OCI-LY1 (cell line): ENCODE measurements at regions not wholly inside any gene's neighbourhood (a gene's known extent, or its start where the extent isn't known, plus 50 kb on each side); places are given as distances from the start of the nearest gene placed in this dataset.

ENCODE experiments used
- H2AFZ ChIP-seq: fragments of 200-600 bp; sonication (generic), shearing (Covaris generic); 2 replicates; pipeline ENCODE4 v1.6.0; 2014; ENCODE audit warnings: antibody characterized with exemption, mild to moderate bottlenecking, low read length
- H3F3A ChIP-seq: fragments of 200-600 bp; sonication (generic), shearing (Covaris generic); 2 replicates; pipeline ENCODE4 v1.6.0; 2014; ENCODE audit warnings: mild to moderate bottlenecking, antibody characterized with exemption, low read length, moderate library complexity; ENCODE audit not compliant: insufficient read depth
- H3K27ac ChIP-seq: fragments of 200-600 bp; sonication (generic); 2 replicates; pipeline ENCODE4 v1.5.1; 2014; ENCODE audit warnings: low read length, mixed run types, mild to moderate bottlenecking, low read depth; ENCODE audit not compliant: poor library complexity, severe bottlenecking
- H3K27me3 ChIP-seq: fragments of 200-600 bp; sonication (generic); 2 replicates; pipeline ENCODE4 v1.6.0; 2014; ENCODE audit warnings: antibody characterized with exemption, mild to moderate bottlenecking, low read length, moderate library complexity; ENCODE audit not compliant: insufficient read depth
- H3K36me3 ChIP-seq: fragments of 200-600 bp; sonication (generic); 2 replicates; pipeline ENCODE4 v1.6.1; 2014; ENCODE audit warnings: mild to moderate bottlenecking, antibody characterized with exemption, low read length, moderate library complexity, mixed read lengths; ENCODE audit not compliant: insufficient read depth
- H3K4me1 ChIP-seq: fragments of 200-600 bp; sonication (generic); 2 replicates; pipeline ENCODE4 v1.5.1; 2014; ENCODE audit warnings: mild to moderate bottlenecking, low read length, moderate library complexity; ENCODE audit not compliant: insufficient read depth, severe bottlenecking
- H3K4me2 ChIP-seq: fragments of 200-600 bp; sonication (generic), shearing (Covaris generic); 2 replicates; pipeline ENCODE4 v1.6.1; 2014; ENCODE audit warnings: low read length
- H3K4me3 ChIP-seq: fragments of 200-600 bp; sonication (generic); 2 replicates; pipeline ENCODE4 v1.5.1; 2014; ENCODE audit warnings: low read length, low read depth, mild to moderate bottlenecking, mixed read lengths; ENCODE audit not compliant: poor library complexity, severe bottlenecking
- H3K79me2 ChIP-seq: fragments of 200-600 bp; shearing (Covaris generic); 2 replicates; pipeline ENCODE4 v1.6.1; 2016; ENCODE audit warnings: mixed run types, low read length, mixed read lengths; ENCODE audit not compliant: insufficient read depth
- H3K9ac ChIP-seq: fragments of 200-600 bp; sonication (generic), shearing (Covaris generic); 2 replicates; pipeline ENCODE4 v1.6.1; 2014; ENCODE audit warnings: mild to moderate bottlenecking, low read length, mixed read lengths
- H3K9me2 ChIP-seq: fragments of 200-600 bp; sonication (generic), shearing (Covaris generic); 2 replicates; pipeline ENCODE4 v1.6.1; 2014; ENCODE audit warnings: low read depth, mild to moderate bottlenecking, low read length, mixed read lengths
- H3K9me3 ChIP-seq: fragments of 200-600 bp; shearing (Covaris generic); 2 replicates; pipeline ENCODE4 v1.6.1; 2014; ENCODE audit warnings: low read length, mixed read lengths
- H4K20me1 ChIP-seq: fragments of 200-600 bp; sonication (generic), shearing (Covaris generic); 2 replicates; pipeline ENCODE4 v1.6.0; 2016; ENCODE audit warnings: mild to moderate bottlenecking, low read length; ENCODE audit not compliant: insufficient read depth
- EZH2 ChIP-seq: fragments of 200-600 bp; sonication (generic), shearing (Covaris generic); IDR thresholded peaks from 2 replicates; pipeline ENCODE4 v1.8.0; 2017; ENCODE audit warnings: borderline replicate concordance, mixed run types, mild to moderate bottlenecking, antibody characterized with exemption, low read length, moderate library complexity, mixed read lengths
- TF ChIP-seq, protein P1 (sequence below): fragments of 200-600 bp; sonication (generic), shearing (Covaris generic); IDR thresholded peaks from 2 replicates; pipeline ENCODE4 v1.5.1; 2017; ENCODE audit warnings: mild to moderate bottlenecking, antibody characterized with exemption, low read length, moderate library complexity, mixed read lengths

DNA sequence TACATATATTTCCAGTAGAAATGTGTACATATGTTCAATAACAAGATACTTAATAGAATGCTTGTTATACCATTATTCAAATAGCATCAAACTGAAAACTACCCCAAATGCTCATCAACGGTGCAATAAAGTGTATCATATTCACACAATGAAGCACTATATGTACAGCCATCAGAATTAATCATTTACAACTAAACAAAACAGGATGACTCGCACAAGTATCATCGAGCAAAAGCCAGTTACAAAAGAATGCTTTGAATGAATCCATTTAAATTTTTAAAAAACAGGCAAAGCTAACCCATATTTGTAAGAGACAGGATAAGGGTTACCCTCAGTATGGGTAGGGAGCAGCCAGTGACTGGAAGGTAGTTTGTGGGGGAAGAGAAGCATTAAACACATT lies 132.8 kb upstream of the PDE1A start:
- Histone ChIP-seq H3K4me3 (no peak overlapping the region), H3K9me3 (no peaks in the 10 kb centered on the region), H3K4me1 (no peaks in the 10 kb centered on the region), H3K4me2 (no peak overlapping the region), H4K20me1 (no peaks in the 10 kb centered on the region), H3K27ac (no peak overlapping the region), H3K9ac (no peak overlapping the region), H3K27me3 (no peaks in the 10 kb centered on the region), H3F3A (no peaks in the 10 kb centered on the region), H2AFZ (no peak overlapping the region), H3K9me2 (no peaks in the 10 kb centered on the region), H3K36me3 (no peaks in the 10 kb centered on the region), H3K79me2 (no peaks in the 10 kb centered on the region)
- TF ChIP-seq, protein P1, sequence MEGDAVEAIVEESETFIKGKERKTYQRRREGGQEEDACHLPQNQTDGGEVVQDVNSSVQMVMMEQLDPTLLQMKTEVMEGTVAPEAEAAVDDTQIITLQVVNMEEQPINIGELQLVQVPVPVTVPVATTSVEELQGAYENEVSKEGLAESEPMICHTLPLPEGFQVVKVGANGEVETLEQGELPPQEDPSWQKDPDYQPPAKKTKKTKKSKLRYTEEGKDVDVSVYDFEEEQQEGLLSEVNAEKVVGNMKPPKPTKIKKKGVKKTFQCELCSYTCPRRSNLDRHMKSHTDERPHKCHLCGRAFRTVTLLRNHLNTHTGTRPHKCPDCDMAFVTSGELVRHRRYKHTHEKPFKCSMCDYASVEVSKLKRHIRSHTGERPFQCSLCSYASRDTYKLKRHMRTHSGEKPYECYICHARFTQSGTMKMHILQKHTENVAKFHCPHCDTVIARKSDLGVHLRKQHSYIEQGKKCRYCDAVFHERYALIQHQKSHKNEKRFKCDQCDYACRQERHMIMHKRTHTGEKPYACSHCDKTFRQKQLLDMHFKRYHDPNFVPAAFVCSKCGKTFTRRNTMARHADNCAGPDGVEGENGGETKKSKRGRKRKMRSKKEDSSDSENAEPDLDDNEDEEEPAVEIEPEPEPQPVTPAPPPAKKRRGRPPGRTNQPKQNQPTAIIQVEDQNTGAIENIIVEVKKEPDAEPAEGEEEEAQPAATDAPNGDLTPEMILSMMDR: no peak
- TF ChIP-seq EZH2: no peak

DNA sequence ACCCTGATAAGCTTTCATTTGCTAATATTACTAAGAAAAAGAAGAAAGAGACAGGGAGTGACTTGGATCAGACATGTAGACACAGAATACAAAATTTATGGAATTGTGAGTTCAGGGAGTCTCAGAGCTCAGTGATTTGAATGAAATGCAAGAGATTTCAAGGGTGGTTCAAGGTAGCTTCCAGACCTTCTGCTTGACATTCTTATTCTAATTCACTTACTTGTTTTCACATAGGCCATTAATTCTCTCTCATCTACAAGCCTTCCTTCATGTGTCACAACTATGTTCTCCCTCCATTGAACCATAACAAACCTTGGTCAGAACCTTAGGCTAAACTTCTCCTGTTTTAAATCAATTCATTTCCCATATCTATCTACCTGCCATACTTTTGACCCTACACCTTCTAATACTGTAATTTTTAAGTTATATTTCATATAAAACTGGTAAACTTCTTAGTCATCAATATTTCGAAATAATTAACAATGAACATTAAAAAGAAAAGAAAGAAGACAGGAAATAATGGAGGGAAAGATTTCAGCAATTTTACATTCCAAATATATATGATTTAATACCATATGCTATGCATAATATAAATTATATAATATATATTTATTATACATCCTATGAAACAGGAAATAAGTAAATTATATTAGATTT lies 139.2 kb upstream of the PDE1A start:
- H3K9ac ChIP-seq: no peak overlapping the region
- no peaks in the 10 kb centered on the region for H3K36me3 ChIP-seq
- H3K4me1 ChIP-seq: no peaks in the 10 kb centered on the region
- no peak for TF ChIP-seq EZH2
- TF ChIP-seq, protein P1: no peak
- H3K9me3 ChIP-seq: no peaks in the 10 kb centered on the region
- no peak overlapping the region for H3K4me2 ChIP-seq
- H3K27ac ChIP-seq: no peak overlapping the region
- H3K9me2 ChIP-seq: no peaks in the 10 kb centered on the region
- no peaks in the 10 kb centered on the region for H3K27me3 ChIP-seq
- H3K4me3 ChIP-seq: no peak overlapping the region
- no peaks in the 10 kb centered on the region for H3K79me2 ChIP-seq
- no peaks in the 10 kb centered on the region for H3F3A ChIP-seq
- no peaks in the 10 kb centered on the region for H4K20me1 ChIP-seq
- no peak overlapping the region for H2AFZ ChIP-seq

DNA sequence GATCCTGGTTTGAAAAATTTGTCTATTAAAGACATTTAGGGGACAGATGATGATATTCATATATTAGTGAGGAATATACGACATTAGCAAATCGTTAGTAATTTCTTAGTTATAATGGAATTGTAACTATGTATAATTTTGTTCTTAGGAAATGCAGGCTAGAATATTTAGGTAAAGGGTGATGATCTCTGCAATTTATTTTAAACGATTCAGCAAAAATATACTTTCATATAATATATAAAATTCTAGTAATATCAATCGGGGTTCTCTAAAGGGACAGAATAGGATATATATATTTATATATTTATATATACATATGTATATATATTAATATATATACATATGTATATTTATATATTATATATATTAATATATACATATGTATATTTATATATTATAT lies 142.5 kb upstream of the DNAJC10 start:
- TF ChIP-seq, protein P1: no peak

More for the DNA sequence above, 142.5 kb upstream of the DNAJC10 start:
- Histone ChIP-seq H3K9me2 (no peaks in the 10 kb centered on the region), H3K9me3 (no peaks in the 10 kb centered on the region), H3K4me2 (no peak overlapping the region), H3K27ac (no peak overlapping the region), H3K4me3 (no peak overlapping the region), H3K27me3 (no peaks in the 10 kb centered on the region), H4K20me1 (no peaks in the 10 kb centered on the region), H3F3A (no peaks in the 10 kb centered on the region), H3K36me3 (no peaks in the 10 kb centered on the region), H3K79me2 (no peaks in the 10 kb centered on the region), H3K4me1 (no peaks in the 10 kb centered on the region), H2AFZ (no peak overlapping the region), H3K9ac (no peak overlapping the region)
